ENCODE measurements at regions not wholly inside any gene's neighbourhood (a gene's known extent, or its start where the extent isn't known, plus 50 kb on each side); places are given as distances from the start of the nearest gene placed in this dataset.

DNA sequence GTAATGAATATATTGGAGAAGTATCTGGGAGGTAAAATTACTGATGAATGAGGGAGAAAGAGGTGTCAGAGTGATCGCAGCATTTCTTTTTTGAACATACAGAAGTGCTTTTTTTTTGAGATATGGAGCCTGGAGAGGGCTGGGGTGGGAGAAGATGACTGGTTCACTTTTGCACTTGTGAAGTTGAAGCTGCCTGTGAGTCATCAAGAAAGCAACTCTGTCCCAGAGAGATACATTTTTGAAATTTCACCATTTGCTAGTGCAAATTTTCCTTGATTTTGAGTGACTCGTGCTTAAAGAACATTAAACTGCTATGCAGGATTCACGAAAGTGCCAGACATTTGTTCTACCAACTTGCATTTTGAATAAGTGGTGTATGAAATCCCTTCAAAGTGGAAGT, 81.8 kb downstream of the ADRA2A start:
- Histone ChIP-seq H3K4me3 (no peak overlapping the region), H3K27me3 (peaks cover 7% of the 10 kb centered on the region), H3K4me1 (replicated peaks in 1 of 2) (no peaks in the 10 kb centered on the region), H3K9me3 (replicated peaks in 1 of 3) (no peaks in the 10 kb centered on the region), H3K36me3 (replicated peaks in 1 of 2) (no peaks in the 10 kb centered on the region), H3K27ac (no peak overlapping the region)
- no peak for TF ChIP-seq POLR2A (IDR thresholded peaks at IDR 0.05)
- TF ChIP-seq, protein P1, sequence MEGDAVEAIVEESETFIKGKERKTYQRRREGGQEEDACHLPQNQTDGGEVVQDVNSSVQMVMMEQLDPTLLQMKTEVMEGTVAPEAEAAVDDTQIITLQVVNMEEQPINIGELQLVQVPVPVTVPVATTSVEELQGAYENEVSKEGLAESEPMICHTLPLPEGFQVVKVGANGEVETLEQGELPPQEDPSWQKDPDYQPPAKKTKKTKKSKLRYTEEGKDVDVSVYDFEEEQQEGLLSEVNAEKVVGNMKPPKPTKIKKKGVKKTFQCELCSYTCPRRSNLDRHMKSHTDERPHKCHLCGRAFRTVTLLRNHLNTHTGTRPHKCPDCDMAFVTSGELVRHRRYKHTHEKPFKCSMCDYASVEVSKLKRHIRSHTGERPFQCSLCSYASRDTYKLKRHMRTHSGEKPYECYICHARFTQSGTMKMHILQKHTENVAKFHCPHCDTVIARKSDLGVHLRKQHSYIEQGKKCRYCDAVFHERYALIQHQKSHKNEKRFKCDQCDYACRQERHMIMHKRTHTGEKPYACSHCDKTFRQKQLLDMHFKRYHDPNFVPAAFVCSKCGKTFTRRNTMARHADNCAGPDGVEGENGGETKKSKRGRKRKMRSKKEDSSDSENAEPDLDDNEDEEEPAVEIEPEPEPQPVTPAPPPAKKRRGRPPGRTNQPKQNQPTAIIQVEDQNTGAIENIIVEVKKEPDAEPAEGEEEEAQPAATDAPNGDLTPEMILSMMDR (IDR thresholded peaks at IDR 0.05) = no peak
- no peak for DNase-seq
- WGBS, 4 donors = 61 to 84% (median 81%) methylated on average over 3 of the region's 3 CpGs
- intact Hi-C loops (cut with DNase I) = no loop called here

DNA sequence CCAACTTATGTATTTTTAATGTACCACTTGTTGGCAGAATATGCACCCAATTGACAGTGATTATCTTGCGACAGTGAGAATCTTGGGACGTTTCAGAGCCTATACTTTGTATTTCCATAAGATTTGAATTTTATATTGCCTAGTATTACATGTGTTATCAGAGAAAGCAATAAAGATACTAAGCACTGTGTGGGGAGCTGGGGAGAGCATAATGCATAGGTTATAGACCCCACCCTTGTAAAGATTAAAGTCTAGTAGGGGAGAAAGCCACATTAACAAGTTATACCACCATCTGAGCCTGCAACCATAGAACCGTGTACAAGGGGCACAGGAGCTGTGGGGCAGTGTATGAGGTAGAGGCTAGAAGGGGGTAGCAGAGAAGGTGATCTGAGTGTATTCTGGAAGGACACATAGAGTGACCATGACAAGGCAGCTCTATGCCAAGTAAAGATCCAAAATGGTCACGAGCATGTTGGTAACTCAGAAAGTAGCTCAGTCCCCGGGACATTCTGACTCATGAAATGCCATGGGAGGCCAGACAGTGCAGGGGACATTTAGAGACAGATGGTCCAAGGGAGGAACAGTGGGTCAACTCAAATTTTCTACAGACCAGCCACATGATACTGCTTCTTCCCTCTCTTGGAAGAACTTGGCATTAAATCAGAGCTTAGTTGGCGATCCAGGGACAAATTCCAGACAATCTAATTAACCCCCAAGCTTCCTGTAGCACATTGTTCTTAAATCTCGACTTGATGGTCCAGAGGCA, 84.5 kb downstream of the ADRA2A start:
- Histone ChIP-seq H3K4me3 (no peak overlapping the region), H3K9me3 (replicated peaks in 1 of 3) (no peaks in the 10 kb centered on the region), H3K27ac (no peak overlapping the region), H3K27me3 (peaks cover 7% of the 10 kb centered on the region), H3K36me3 (replicated peaks in 1 of 2) (no peaks in the 10 kb centered on the region), H3K4me1 (replicated peaks in 1 of 2) (no peaks in the 10 kb centered on the region)
- 56 to 63% (median 60%) methylated on average over 7 of the region's 7 CpGs for WGBS, 4 donors
- DNase-seq = no peak
- TF ChIP-seq POLR2A (IDR thresholded peaks at IDR 0.05) = no peak
- TF ChIP-seq, protein P1 (IDR thresholded peaks at IDR 0.05) = no peak
- intact Hi-C loops (cut with DNase I) = no loop called here

DNA sequence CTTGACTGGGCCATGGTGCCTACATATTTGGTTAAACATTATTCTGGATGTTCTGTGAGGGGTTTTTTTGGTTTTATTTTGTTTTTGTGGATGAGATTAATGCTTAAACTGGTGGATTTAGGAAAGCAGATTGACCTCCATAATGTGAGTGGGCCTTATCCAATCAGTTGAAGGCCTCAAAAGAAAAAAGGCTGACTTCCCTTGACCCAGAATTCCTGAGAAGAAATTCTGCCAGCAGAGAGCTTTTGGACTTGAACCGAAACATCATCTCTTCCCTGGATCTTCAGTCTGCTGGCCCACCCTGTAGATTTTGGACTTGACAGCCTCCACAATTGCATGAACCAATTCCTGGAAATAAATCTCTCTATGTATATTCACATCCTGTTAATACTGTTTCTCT, 94.4 kb downstream of the ADRA2A start:
- H3K9me3 ChIP-seq (replicated peaks in 1 of 3) = no peaks in the 10 kb centered on the region
- 83 to 93% (median 88%) methylated on average over 1 of the region's 1 CpG for WGBS, 4 donors
- no peaks in the 10 kb centered on the region for H3K36me3 ChIP-seq (replicated peaks in 1 of 2)
- intact Hi-C loops (cut with DNase I) = no loop called here
- no peak overlapping the region for H3K4me3 ChIP-seq
- DNase-seq = no peak
- TF ChIP-seq, protein P1 (IDR thresholded peaks at IDR 0.05) = no peak
- no peak for TF ChIP-seq POLR2A (IDR thresholded peaks at IDR 0.05)
- H3K4me1 ChIP-seq (replicated peaks in 1 of 2) = no peaks in the 10 kb centered on the region
- H3K27me3 ChIP-seq = no peaks in the 10 kb centered on the region
- no peak overlapping the region for H3K27ac ChIP-seq

DNA sequence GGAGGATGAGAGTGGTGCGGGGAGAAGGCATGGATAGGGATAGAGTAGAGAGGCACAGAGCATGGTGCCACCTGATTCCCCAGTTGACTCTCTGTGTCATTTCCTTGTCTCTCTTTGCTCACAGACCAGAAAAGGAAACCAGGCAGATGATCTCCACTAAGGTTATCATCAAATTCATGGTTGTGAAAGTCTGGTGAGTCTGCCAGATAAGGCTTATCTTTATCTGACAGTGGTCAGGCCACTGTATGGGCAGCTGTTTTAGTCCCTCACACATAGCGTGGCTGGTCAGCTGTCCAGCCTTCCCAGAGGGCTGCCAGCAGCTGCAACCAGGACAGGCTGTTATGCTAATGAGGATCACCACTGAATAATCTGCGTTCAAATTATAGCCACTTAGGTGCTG, 99.0 kb downstream of the ADRA2A start:
- H3K4me3 ChIP-seq = no peak overlapping the region
- TF ChIP-seq, protein P1 (IDR thresholded peaks at IDR 0.05) = no peak
- no peak for TF ChIP-seq POLR2A (IDR thresholded peaks at IDR 0.05)
- intact Hi-C loops (cut with DNase I) = no loop called here
- no peaks in the 10 kb centered on the region for H3K27me3 ChIP-seq
- no peaks in the 10 kb centered on the region for H3K9me3 ChIP-seq (replicated peaks in 1 of 3)
- no peak for DNase-seq
- H3K27ac ChIP-seq = no peak overlapping the region
- no peaks in the 10 kb centered on the region for H3K36me3 ChIP-seq (replicated peaks in 1 of 2)
- WGBS, 4 donors = 55 to 73% (median 61%) methylated on average over 3 of the region's 3 CpGs
- H3K4me1 ChIP-seq (replicated peaks in 1 of 2) = no peaks in the 10 kb centered on the region
